ENCODE measurements at regions not wholly inside any gene's neighbourhood (a gene's known extent, or its start where the extent isn't known, plus 50 kb on each side); places are given as distances from the start of the nearest gene placed in this dataset.

DNA sequence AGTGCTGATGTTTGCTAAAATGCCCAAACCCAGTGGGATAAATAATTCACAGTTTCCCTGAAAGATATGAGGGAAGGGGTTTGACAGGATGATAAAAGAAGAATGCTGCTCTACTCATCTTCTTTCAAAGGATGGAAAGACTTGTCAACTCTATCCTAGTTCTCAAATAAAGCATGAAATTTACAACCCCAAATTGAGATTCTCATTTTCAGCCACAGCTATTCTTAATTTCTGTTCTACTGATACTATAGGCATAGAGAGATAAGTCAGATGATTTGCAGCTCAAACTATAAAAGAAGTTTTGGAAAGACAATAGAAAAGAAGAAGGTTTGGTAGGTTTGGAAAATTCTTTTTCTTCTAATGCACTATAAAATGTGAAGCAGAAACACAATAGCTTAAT, 542.6 kb downstream of the CSNK1G3 start:
- no peak overlapping the region for H3K9ac ChIP-seq (ENCODE audit: low read length)
- no peaks in the 10 kb centered on the region for H3K9me3 ChIP-seq (ENCODE audit: control extremely low read depth in 1 of 3, control insufficient read depth in 2 of 3, insufficient read depth in 1 of 3, low read length in 2 of 3)
- H3K27me3 ChIP-seq (replicated peaks in 1 of 4; ENCODE audit: control extremely low read depth in 1 of 4, control insufficient read depth in 3 of 4, insufficient read depth in 4 of 4, low read length in 3 of 4) = no peaks in the 10 kb centered on the region
- no peak overlapping the region for H3K27ac Mint-ChIP-seq
- H3K27ac ChIP-seq (ENCODE audit: low read length in 2 of 2) = no peak overlapping the region
- H3K4me1 Mint-ChIP-seq = peaks cover 56% of the 10 kb centered on the region
- ATAC-seq (ENCODE audit: low read depth) (no peak), DNase-seq (no peak)
- H3K4me2 ChIP-seq (replicated peaks; ENCODE audit: low read depth, low read length, poor library complexity, severe bottlenecking) = no peak overlapping the region
- no peak overlapping the region for H3K4me3 ChIP-seq (ENCODE audit: control extremely low read depth in 1 of 5, extremely low read depth in 1 of 5, insufficient read depth in 1 of 5, low read depth in 2 of 5, low read length in 4 of 5)
- H3K79me2 ChIP-seq (ENCODE audit: control insufficient read depth, insufficient read depth, low read length) = no peaks in the 10 kb centered on the region
- no peaks in the 10 kb centered on the region for H4K20me1 ChIP-seq (ENCODE audit: control insufficient read depth, insufficient read depth, low read length, poor library complexity, severe bottlenecking)
- no peak overlapping the region for H2AFZ ChIP-seq (ENCODE audit: insufficient read depth, low read depth, low read length, poor library complexity, severe bottlenecking)
- H3K4me3 Mint-ChIP-seq = no peak overlapping the region
- POLR2A ChIA-PET = no interaction called here
- H3K9me3 Mint-ChIP-seq (ENCODE audit: insufficient read depth) = no peaks in the 10 kb centered on the region
- intact Hi-C loops (cut with micrococcal nuclease) = loop anchor here (10.0 kb wide), 1 partner anchor 850 kb away; no protein-coding TSS in a partner anchor
- CTCF ChIA-PET = no interaction called here
- TF ChIP-seq, protein P1, sequence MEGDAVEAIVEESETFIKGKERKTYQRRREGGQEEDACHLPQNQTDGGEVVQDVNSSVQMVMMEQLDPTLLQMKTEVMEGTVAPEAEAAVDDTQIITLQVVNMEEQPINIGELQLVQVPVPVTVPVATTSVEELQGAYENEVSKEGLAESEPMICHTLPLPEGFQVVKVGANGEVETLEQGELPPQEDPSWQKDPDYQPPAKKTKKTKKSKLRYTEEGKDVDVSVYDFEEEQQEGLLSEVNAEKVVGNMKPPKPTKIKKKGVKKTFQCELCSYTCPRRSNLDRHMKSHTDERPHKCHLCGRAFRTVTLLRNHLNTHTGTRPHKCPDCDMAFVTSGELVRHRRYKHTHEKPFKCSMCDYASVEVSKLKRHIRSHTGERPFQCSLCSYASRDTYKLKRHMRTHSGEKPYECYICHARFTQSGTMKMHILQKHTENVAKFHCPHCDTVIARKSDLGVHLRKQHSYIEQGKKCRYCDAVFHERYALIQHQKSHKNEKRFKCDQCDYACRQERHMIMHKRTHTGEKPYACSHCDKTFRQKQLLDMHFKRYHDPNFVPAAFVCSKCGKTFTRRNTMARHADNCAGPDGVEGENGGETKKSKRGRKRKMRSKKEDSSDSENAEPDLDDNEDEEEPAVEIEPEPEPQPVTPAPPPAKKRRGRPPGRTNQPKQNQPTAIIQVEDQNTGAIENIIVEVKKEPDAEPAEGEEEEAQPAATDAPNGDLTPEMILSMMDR (IDR thresholded peaks at IDR 0.05) = no peak
- no peak for TF ChIP-seq EZH2 (IDR thresholded peaks at IDR 0.05; ENCODE audit: borderline replicate concordance, insufficient read depth, low read depth, low read length, poor library complexity, severe bottlenecking)
- H3K27me3 Mint-ChIP-seq = no peaks in the 10 kb centered on the region
- H3K4me1 ChIP-seq (ENCODE audit: control insufficient read depth in 2 of 2, insufficient read depth in 2 of 2, low read length in 2 of 2) = peaks cover 40 to 45% of the 10 kb centered on the region in 2 donors
- H3K36me3 ChIP-seq (replicated peaks in 1 of 2; ENCODE audit: control extremely low read depth in 1 of 2, control insufficient read depth in 1 of 2, extremely low read depth in 1 of 2, insufficient read depth in 2 of 2, low read length in 1 of 2) = no peaks in the 10 kb centered on the region

DNA sequence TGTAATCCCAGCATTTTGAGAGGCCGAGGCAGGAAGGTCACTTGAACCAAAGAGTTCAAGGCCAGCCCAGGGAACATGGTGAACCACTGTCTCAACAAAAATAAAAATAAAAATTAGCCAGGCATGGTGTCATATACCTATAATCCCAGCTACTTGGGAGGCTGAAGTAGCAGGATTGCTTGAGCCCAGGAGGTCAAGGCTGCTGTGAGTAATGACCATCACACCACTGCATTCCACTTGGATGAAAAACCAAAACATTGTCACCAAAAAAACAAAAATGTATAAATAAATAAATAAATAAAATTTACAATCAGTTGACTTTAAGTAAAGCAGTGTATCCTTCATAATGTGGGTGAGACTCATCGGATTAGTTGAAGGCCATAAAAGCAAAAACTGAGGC, 541.4 kb downstream of the CSNK1G3 start:
- no peak overlapping the region for H3K9ac ChIP-seq (ENCODE audit: low read length)
- 100% methylated on average over 1 of the region's 2 CpGs for WGBS (ENCODE audit: insufficient coverage)
- Mint-ChIP-seq H3K27me3 (no peaks in the 10 kb centered on the region), H3K9me3 (ENCODE audit: insufficient read depth) (no peaks in the 10 kb centered on the region), H3K27ac (no peak overlapping the region), H3K4me1 (peaks cover 44% of the 10 kb centered on the region), H3K4me3 (no peak overlapping the region)
- TF ChIP-seq, protein P1 (IDR thresholded peaks at IDR 0.05) = no peak
- H3K27me3 ChIP-seq (replicated peaks in 1 of 4; ENCODE audit: control extremely low read depth in 1 of 4, control insufficient read depth in 3 of 4, insufficient read depth in 4 of 4, low read length in 3 of 4) = no peaks in the 10 kb centered on the region
- intact Hi-C loops (cut with micrococcal nuclease) = loop anchor here (10.0 kb wide), 1 partner anchor 851 kb away; no protein-coding TSS in a partner anchor
- no peaks in the 10 kb centered on the region for H3K36me3 ChIP-seq (replicated peaks in 1 of 2; ENCODE audit: control extremely low read depth in 1 of 2, control insufficient read depth in 1 of 2, extremely low read depth in 1 of 2, insufficient read depth in 2 of 2, low read length in 1 of 2)
- H3K79me2 ChIP-seq (ENCODE audit: control insufficient read depth, insufficient read depth, low read length) = no peaks in the 10 kb centered on the region
- H3K4me3 ChIP-seq (ENCODE audit: control extremely low read depth in 1 of 5, extremely low read depth in 1 of 5, insufficient read depth in 1 of 5, low read depth in 2 of 5, low read length in 4 of 5) = no peak overlapping the region
- ChIA-PET CTCF (no interaction called here), POLR2A (no interaction called here)
- DNase-seq (no peak), ATAC-seq (ENCODE audit: low read depth) (no peak)
- H3K4me2 ChIP-seq (replicated peaks; ENCODE audit: low read depth, low read length, poor library complexity, severe bottlenecking) = no peak overlapping the region
- no peak overlapping the region for H2AFZ ChIP-seq (ENCODE audit: insufficient read depth, low read depth, low read length, poor library complexity, severe bottlenecking)
- H3K9me3 ChIP-seq (ENCODE audit: control extremely low read depth in 1 of 3, control insufficient read depth in 2 of 3, insufficient read depth in 1 of 3, low read length in 2 of 3) = no peaks in the 10 kb centered on the region
- peaks cover 30 to 37% of the 10 kb centered on the region in 2 donors for H3K4me1 ChIP-seq (ENCODE audit: control insufficient read depth in 2 of 2, insufficient read depth in 2 of 2, low read length in 2 of 2)
- H3K27ac ChIP-seq (ENCODE audit: low read length in 2 of 2) = no peak overlapping the region
- no peaks in the 10 kb centered on the region for H4K20me1 ChIP-seq (ENCODE audit: control insufficient read depth, insufficient read depth, low read length, poor library complexity, severe bottlenecking)
